CD4-positive, alpha-beta T cell treated with Interleukin-4 for 4 hours (primary cell): ENCODE measurements at regions not wholly inside any gene's neighbourhood (a gene's known extent, or its start where the extent isn't known, plus 50 kb on each side); places are given as distances from the start of the nearest gene placed in this dataset.

Experiments used
- DNase-seq: peaks from one replicate; pipeline ENCODE4 v3.0.0-alpha.2; 2020

GRCh38 chr20:6831461-6831860 is 64.0 kb downstream of the BMP2 start:
- no peak for DNase-seq

- no peak for DNase-seq
Observed at GRCh38 chr20:6832811-6833210, 65.3 kb downstream of the BMP2 start.

- DNase-seq, result no peak
Observed at GRCh38 chr20:6835609-6836008, 68.1 kb downstream of the BMP2 start.

- no peak for DNase-seq
Observed at GRCh38 chr20:6836821-6837374, 69.4 kb downstream of the BMP2 start.

GRCh38 chr20:6837730-6838129 is 70.2 kb downstream of the BMP2 start:
- no peak for DNase-seq

- no peak for DNase-seq
Observed at GRCh38 chr20:6838181-6838826, 70.8 kb downstream of the BMP2 start.

GRCh38 chr20:6841128-6841527 is 73.6 kb downstream of the BMP2 start:
- DNase-seq, result no peak

GRCh38 chr20:6845141-6845540 is 77.7 kb downstream of the BMP2 start:
- DNase-seq, result no peak

- no peak for DNase-seq
Observed at GRCh38 chr20:6848041-6848440, 80.6 kb downstream of the BMP2 start.

- DNase-seq, result no peak
Observed at GRCh38 chr20:6848992-6849391, 81.5 kb downstream of the BMP2 start.

- no peak for DNase-seq
Observed at GRCh38 chr20:6851136-6851535, 83.7 kb downstream of the BMP2 start.

- DNase-seq, result no peak
Observed at GRCh38 chr20:6852478-6852877, 85.0 kb downstream of the BMP2 start.

GRCh38 chr20:6855104-6855503 is 87.6 kb downstream of the BMP2 start:
- DNase-seq, result no peak

- DNase-seq, result no peak
Observed at GRCh38 chr20:6855796-6856195, 88.3 kb downstream of the BMP2 start.

GRCh38 chr20:6857927-6858326 is 90.4 kb downstream of the BMP2 start:
- no peak for DNase-seq

GRCh38 chr20:6863355-6863754 is 95.9 kb downstream of the BMP2 start:
- DNase-seq, result no peak

- no peak for DNase-seq
Observed at GRCh38 chr20:6863798-6864201, 96.3 kb downstream of the BMP2 start.

- no peak for DNase-seq
Observed at GRCh38 chr20:6864740-6865139, 97.3 kb downstream of the BMP2 start.

- no peak for DNase-seq
Observed at GRCh38 chr20:6866741-6867140, 99.3 kb downstream of the BMP2 start.

- DNase-seq, result no peak
Observed at GRCh38 chr20:6868861-6869260, 101.4 kb downstream of the BMP2 start.

- DNase-seq, result no peak
Observed at GRCh38 chr20:6870559-6870958, 103.1 kb downstream of the BMP2 start.

GRCh38 chr20:6877633-6878032 is 110.1 kb downstream of the BMP2 start:
- DNase-seq, result no peak

- DNase-seq, result no peak
Observed at GRCh38 chr20:6882561-6883291, 115.2 kb downstream of the BMP2 start.

- DNase-seq, result no peak
Observed at GRCh38 chr20:6884114-6884513, 116.6 kb downstream of the BMP2 start.
